Activated CD4-positive, alpha-beta T cell treated with anti-CD3 and anti-CD28 coated beads, Interleukin-2, amount 50 U/mL, for 4 hours (primary cell): ENCODE measurements at regions not wholly inside any gene's neighbourhood (a gene's known extent, or its start where the extent isn't known, plus 50 kb on each side); places are given as distances from the start of the nearest gene placed in this dataset.

Experiments
- DNase-seq, 2 experiments: peaks; one replicate each; pipeline ENCODE4 v3.0.0-alpha.2; 2020

- no peak for DNase-seq
Observed at GRCh38 chr3:72185549-72186399, 400.8 kb upstream of the PROK2 start.

- no peak for DNase-seq
Observed at GRCh38 chr3:72183489-72183888, 398.5 kb upstream of the PROK2 start.

GRCh38 chr3:72182206-72182605 lies 397.3 kb upstream of the PROK2 start:
- DNase-seq: no peak

- no peak for DNase-seq
Observed at GRCh38 chr3:72181251-72181650, 396.3 kb upstream of the PROK2 start.

GRCh38 chr3:72180405-72180804 lies 395.5 kb upstream of the PROK2 start:
- no peak for DNase-seq

- no peak for DNase-seq
Observed at GRCh38 chr3:72179107-72179464, 394.1 kb upstream of the PROK2 start.

- DNase-seq: no peak
Observed at GRCh38 chr3:72178463-72179106, 393.6 kb upstream of the PROK2 start.

GRCh38 chr3:72177075-72178050 lies 392.4 kb upstream of the PROK2 start:
- DNase-seq: no peak

DNA sequence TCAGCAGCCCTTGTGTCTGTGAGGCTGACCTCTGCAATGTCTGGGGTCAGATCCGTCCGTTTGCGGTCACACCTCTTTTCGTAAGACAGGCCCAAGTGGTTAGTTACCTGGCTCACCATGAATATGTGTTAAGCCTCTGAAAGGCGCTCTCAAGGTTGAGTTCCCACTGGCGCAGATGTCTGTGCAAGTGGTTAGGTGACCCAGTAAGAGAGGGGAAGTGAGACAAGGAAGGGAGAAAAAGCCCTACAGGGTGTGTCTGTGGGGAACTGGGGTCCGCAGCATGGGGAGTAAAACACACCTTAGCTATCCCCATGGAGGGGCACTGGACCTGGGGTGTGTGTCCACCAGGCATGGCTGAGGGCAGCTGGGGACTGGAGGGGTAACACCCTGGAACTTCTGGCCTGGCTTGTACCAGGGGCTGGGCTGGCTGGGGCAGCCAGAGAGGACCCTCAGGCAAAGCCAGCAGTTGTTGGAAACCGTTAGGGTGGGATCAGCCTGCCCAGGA lies 391.6 kb upstream of the PROK2 start:
- DNase-seq: no peak

DNA sequence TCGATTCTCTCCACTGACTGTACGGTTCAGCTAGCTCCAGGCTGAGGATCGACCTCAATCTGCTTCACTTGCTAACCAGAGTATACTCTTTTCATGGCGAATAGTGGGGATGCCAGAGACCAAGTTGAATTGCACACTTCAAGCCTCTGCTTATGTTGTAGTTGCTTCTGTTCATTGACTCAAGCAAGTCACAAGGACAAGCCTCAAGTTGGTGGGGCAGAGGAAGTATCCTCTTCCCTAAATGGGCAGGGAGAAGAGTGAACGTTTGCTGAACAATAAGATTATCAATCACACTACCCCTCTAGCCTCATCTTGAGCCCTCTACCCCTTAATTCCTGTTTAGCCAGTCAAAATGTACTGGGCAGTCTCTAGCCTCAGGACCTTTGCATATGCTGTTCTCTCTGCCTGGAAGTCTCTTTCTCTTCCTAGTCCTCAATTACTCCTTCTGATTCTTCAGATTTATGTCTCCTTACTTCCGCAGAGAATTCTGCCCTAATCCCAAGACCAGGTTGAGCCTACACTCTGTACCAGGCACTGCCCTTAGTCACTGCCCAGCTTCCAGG lies 390.4 kb upstream of the PROK2 start:
- no peak for DNase-seq

GRCh38 chr3:72174890-72175289 lies 389.9 kb upstream of the PROK2 start:
- DNase-seq: no peak

- DNase-seq: no peak
Observed at GRCh38 chr3:72174040-72174439, 389.1 kb upstream of the PROK2 start.

- no peak for DNase-seq
Observed at GRCh38 chr3:72171946-72172345, 387.0 kb upstream of the PROK2 start.

DNA sequence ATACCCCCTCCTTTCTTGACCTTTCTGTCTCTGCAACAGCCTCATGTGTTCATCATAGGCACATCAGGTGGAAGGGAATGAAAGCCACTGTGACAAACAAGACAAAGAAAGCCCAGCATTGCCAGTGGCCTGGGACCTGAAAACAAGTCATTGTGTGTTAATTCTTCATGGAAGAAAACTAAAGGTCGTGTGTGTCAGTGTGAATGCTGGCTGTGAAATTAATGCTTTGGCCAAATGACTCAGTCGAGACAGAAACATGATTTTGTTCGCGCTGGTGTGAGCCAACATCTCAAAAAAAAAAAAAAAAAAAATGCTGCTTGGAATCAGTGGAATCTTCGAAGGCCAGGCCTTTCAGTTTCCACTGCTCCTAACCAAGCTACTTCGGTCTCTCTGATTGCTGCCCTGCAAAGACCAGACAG lies 386.5 kb upstream of the PROK2 start:
- no peak for DNase-seq

DNA sequence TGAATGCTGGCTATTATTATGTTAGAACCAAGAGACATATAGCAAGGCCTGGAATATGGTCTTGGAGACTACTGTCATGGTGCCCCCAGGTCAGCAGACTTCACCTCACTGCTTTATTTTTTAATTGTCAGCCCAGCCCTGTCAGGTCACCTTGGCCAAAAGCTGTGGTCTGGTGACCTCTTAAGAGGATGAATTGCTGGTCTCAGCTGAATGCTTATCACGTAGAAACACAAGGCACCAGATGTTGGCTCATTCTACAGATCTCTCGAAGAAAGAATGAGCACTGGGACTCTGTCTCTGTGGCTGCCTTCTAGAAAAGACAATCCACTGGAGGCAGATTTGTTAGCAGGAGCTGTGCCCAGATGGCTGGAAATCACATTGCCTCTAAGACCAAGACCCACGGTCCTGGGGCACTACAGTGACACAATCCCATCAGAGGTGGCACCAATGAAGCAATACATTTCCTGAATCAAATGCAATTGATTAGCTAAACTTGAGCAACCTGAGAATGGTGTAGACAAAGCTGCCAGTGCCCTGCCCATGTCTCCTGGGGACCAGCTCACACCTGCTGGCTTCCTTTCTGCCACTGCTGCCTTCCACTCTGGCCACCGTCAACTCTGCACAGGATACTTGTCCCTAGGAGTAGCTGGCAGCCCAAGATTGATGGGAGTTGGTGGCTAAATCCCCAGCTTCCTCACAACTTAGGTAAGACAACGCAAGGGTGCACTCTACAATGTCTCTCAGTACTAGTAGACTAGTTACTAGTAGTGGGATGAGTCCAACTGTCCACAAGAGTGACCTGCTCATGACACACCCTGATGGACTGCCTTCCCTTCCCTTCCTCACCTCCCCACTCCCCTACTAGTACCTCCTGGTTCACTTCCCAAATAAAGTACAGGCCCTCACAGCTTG lies 384.9 kb upstream of the PROK2 start:
- no peak for DNase-seq

- DNase-seq: no peak
Observed at GRCh38 chr3:72169120-72169519, 384.2 kb upstream of the PROK2 start.

DNA sequence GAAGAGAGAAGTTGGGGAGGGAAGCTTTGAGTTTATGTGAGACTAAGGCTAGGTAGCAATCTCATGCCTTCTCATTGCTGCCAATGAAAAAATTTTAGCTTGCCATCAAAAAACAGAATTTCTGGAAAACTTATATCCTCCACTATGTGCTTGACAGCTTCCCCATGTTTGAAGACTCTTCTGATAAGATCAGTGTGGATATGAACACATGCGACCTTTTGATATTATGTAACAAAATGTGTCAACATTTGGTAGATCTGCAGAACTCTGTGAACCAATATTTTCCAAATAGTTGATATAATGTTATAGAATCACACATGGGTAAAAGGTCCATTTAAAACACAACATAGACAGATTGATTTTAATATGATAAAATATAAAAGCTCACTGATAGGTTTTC lies 380.9 kb upstream of the PROK2 start:
- no peak for DNase-seq

DNA sequence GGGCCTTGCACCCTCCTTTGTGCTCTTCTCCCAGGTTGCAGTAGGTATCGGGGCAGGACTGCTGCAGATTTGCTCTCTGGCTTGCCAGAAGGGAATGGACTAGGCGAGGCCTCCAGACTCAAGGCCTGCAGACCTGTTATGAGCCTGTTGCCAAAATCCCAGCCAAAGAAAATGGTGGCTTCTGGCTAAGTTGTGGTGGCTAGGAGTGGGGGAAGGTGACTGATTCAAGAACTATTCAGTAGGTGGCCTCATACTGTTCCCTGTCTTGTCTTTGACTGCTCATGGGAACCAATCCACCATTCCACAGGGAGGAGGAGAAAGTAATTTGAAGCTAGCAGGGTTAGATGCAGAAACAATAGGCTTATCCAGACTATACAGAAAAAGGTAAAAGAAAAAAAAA lies 380.4 kb upstream of the PROK2 start:
- no peak for DNase-seq

GRCh38 chr3:72164635-72164978 lies 379.7 kb upstream of the PROK2 start:
- DNase-seq: no peak

DNA sequence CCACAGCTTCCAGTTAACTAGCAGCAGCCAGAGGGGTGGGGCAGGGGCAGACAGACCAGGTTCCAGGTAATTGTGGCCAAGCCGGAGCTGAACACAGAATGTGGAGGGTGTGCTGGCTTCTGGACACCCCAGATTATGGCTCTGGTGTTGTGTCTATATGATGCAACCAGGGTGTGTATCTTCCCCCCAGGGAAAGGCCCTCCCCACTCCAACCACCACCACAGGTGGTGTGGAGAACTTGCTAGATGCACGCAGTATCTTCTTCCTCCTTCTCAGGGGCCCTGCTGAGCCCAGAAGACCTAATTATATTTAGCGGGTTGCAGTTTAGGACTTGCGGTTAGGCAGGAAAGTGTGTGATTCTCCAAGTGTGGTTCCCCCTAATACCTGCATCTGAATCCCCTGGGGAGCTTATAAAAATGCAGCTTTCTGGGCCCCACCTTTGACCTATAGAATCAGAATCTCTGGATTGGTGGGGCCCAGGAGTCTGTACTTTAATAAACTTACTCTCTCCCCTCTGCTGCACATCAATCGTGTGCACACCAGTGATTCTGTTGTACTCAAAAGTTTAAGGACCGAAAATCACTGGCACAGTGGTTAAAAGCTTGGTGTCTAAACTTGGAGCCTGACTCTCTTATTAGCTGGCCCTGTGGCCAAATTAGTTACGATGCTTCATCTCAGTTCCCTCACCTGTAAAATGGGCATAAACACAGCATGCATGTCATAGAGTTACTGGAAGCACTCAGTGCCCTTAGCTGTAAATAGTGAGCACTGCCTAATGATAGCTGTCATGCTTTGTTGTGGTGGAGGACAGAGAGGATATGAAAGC lies 379.1 kb upstream of the PROK2 start:
- DNase-seq: no peak

DNA sequence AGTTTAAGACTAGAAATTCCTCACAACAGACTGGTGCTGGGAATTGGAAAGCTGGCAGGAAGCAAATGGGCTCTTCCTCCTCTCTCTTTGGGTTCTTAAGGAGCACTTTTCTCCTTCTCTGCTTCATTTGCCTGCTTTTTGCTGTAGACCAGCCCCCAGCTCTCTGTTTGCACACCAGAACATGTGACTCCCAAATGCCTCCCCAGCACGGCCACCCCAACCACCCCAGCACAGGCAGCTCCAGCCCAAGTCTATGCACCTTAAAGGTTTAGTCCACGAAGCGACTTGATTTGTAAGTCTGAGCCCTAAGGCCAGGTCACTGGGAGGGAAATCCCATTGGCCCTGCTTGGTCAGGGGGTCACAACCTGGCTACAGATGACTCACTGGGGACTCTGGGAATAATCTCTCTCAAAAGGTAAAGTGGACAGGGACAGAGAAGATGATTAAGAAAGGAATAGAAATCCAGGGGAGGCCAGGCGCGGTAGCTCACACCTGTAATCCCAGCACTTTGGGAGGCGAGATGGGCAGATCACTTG lies 377.8 kb upstream of the PROK2 start:
- no peak for DNase-seq
